Nucleus accumbens (tissue), 56 donors: ENCODE measurements at regions not wholly inside any gene's neighbourhood (a gene's known extent, or its start where the extent isn't known, plus 50 kb on each side); places are given as distances from the start of the nearest gene placed in this dataset.

ENCODE experiments used
- DNase-seq, 56 donors: peaks; one replicate each; lab custom pipeline; 2025; lab: John Stamatoyannopoulos, UW

GRCh38 chr4:126264839-126265238 is 950.1 kb downstream of the FAT4 start:
- DNase-seq = no peak

DNA sequence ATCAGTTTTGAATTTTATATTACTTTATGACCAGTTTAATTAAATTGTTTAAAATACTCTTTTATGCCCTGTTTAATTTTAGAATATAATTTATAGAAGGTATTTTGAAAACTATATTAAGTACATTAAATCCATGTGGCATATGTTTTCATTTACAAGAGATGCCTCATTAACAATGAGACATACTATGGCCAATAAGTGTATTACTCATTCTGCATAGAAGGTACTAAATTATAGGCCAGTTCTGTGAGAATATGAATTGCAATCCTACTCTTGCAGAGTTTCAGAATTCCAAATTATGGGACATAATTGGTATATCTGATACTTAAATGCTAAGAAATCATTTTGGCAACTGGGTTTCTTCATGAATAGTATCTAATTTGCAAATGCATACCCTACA is 951.1 kb downstream of the FAT4 start:
- DNase-seq = no peak

GRCh38 chr4:126267689-126268088 is 952.9 kb downstream of the FAT4 start:
- DNase-seq = no peak

GRCh38 chr4:126268106-126268505 is 953.4 kb downstream of the FAT4 start:
- DNase-seq = no peak

GRCh38 chr4:126269106-126269505 is 954.4 kb downstream of the FAT4 start:
- DNase-seq = no peak

DNA sequence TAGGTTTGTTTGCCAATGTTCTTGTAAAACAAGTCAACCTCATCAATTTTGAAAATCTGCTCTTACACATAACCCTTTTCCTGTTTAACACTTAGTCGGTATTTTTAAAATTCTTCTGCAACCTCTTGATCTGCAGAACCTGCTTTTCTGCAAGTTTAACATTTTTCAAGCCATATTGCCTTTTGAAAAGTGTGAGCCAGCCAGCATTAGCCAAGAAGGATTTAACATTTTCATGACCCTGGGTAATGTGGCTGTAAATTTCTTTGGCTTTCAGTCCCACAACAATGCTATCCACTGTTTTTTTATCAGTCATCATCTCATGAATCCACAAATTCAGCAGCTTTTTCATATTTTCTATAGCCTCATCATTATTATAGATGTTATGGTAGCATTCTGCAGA is 956.5 kb downstream of the FAT4 start:
- no peak for DNase-seq

DNA sequence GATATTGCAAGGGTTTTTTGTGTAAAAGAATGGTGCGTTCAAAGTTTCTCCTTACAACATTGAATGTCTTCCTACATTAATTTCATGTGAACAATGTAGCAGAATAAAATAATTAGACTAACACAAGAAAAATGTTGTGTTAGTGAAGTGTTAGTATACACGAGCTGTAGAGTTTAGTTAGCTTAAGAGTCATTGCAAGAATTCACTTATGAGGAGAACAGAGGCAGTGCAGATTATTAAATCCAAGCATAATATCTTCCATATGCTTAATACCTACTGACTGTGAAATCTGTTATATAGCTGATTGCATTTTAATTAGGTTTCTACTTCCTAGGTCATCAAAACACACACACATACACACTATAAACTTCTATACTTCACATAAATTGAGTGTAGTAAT is 959.0 kb downstream of the FAT4 start:
- no peak for DNase-seq

- no peak for DNase-seq
Measured at GRCh38 chr4:126291886-126292285, 977.1 kb downstream of the FAT4 start.

DNA sequence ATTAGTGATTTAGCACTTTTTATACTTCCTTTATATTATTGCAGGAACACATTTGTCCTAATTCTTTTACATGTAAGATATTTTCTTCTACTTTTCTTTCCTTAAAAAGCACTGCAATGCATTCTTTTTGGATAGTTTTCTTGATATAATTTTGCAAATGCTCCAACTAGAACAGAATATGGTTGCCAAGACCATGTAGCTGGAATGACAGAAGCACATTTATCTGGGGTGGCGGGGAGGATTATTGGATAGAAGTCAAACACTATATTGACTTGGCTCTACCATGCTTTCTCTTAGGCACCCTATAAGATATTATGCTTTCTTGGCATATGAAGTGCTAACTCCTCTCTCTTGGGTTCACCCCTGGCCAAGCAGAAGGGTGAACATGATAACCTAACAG is 983.5 kb downstream of the FAT4 start:
- no peak for DNase-seq

DNA sequence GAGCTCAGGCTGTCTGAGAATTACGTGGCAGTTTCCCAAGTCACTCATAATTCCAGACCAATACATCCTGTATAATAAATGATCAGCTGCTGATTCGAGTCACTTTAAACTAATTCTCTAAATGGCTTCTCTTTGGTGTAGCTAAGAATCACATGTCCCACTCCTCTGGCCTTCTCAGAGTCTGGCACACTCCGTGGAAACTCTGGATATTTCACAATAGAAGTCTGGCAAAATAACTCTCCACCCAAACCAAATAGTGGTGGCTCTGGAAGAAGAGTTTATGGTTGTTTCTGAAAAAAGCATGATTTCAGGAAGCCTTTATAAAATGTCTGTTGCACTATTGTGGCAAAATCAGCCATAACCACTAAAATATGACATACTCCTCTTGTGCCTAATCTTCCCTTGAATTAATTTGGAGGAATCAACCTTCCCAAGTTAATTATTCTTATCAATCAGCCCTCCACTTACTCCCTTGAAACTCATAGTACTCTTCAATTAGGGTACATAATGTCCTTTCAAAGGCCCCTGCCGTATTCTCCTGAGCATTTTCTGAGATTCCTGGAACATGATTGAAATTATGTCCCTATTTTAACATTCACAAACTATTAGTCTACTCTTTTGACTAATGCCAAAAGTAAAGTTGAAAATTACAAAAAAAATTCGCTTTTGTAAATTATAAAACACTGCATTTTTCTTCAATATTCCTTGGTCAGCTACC is 991.6 kb downstream of the FAT4 start:
- DNase-seq = no peak

DNA sequence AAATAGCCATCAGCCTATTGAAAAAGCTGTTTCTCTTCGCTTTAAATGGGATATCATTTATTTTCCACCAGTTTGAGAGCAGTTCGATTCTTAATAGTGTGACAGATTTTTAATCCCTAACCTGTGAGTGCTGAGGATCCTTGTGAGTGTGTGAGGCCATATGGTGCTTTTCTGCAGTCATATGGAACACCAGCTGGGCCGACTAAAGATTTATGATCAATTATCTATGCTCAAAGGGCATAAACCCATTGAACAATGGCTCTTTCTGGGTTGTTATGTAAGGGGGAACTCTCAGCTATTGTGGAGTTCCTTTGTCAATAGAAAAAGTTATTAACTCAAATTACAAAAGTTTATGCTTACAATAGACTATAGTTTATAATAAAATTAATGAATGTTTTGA is 1003.6 kb downstream of the FAT4 start:
- DNase-seq = no peak

GRCh38 chr4:126328914-126329313 is 1014.2 kb downstream of the FAT4 start:
- no peak for DNase-seq

DNA sequence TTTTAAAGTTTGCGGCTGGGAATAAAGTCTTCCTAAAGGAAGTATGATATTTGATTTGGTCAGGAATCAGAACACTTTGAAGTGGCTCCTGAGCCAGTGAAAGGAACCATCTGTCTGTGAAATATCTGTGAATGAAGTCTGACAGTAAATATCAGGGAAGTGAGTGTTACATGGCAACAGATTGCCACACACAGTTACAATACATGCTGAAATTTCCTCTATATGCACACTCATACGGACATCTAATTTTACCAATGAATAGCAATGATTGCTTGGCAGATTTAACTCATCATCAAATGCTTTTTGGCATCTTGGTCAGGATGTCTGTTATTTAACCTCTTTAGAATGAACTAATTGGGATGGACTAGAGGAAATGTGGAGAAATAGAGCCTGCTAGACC is 1023.8 kb downstream of the FAT4 start:
- no peak for DNase-seq

- DNase-seq = no peak
Measured at GRCh38 chr4:126341927-126342326, 1027.2 kb downstream of the FAT4 start.

- no peak for DNase-seq
Measured at GRCh38 chr4:126344472-126344871, 1029.7 kb downstream of the FAT4 start.

DNA sequence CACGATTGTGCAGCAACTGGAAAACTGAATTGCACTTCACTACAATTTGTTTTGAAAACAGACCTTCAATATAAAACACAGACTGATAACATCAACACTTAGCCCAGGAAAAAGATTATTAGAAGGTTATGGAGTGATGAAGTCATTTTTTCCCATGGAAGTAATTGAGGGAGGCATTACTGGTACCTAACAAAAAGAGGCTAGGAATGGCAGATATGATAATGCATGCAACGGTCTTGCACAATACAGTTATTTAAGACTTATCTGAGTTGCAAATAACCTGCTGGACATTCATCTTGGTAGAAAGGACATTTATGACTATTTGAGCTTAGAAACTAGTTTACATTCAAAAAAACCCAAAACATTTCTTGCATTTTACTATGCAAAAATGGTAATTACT is 1031.9 kb downstream of the FAT4 start:
- no peak for DNase-seq

- DNase-seq = no peak
Measured at GRCh38 chr4:126354784-126355183, 1040.0 kb downstream of the FAT4 start.

GRCh38 chr4:126358041-126358440 is 1043.3 kb downstream of the FAT4 start:
- no peak for DNase-seq

GRCh38 chr4:126361287-126361686 is 1046.5 kb downstream of the FAT4 start:
- DNase-seq = no peak

DNA sequence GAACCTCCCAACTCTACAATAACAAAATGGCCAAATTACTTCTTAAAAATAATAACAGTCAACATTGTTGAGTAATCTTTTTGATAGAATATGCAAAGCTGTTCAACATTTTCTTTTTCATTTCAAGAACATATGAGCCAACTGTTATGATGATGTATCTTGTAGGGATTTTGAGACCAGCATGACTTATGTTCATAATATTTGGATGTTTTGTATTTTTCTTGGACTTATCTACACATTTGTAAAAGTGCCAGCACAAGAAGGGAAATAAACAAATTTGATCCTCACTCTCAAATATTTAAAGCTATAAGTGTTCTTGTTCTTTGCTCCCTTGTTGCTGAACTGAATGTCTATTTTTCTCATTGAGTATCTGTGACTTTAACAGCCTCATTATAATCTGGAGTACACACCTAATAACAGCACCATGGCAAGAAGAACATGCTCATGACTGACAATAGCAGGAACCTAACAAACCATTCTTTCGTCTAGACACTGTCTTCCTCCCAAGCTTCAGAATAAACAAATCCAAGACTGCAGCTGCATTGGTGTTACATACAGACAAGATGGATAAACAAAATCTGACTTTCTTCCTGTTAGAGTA is 1049.7 kb downstream of the FAT4 start:
- DNase-seq = no peak

DNA sequence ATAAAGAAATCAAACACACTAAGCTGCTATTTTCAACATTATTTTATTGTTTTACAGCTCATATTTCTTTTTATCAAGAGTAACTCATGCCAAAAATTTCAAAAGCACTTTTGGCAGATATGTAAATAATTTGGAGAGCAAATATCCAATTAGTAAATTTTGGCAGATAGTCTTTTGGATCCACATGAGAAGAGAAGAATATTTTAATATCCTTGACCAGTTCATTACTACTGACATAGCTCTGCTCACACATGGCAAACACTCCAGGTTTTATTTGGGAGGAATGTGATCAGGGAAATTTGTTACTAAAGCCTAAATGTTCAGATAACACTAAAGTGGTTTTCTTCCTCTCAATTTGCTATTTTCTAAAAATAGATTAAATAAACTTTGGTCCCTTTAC is 1054.3 kb downstream of the FAT4 start:
- DNase-seq = no peak

GRCh38 chr4:126372634-126373033 is 1057.9 kb downstream of the FAT4 start:
- no peak for DNase-seq
